ENCODE measurements at regions not wholly inside any gene's neighbourhood (a gene's known extent, or its start where the extent isn't known, plus 50 kb on each side); places are given as distances from the start of the nearest gene placed in this dataset.

DNA sequence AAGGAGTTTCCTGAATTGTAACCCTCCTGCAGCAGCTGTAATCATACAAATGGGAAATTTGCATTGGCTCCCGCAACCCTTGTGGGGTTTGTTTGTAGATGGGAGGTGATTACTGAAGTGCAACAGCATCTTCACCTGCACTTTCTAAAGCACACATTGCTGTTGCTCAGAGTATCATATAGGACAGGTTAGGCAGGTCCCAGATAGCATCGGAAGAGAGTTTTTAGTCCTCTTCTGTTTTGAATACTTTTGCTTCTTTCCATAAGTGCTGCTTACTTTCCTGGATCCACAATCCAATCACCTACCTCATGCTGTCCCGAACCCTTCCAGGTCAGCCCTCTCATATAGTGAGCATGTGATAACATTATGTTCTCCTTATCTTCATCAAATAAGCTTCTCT lies 300.4 kb downstream of the PTPRC start:
- Histone ChIP-seq H3K27me3 (replicated peaks; ENCODE audit: insufficient read depth) (no peaks in the 10 kb centered on the region), H3K4me3 (no peak overlapping the region), H3K27ac (no peak overlapping the region), H3K9me3 (no peaks in the 10 kb centered on the region), H3K36me3 (no peaks in the 10 kb centered on the region), H3K4me1 (ENCODE audit: control insufficient read depth in 1 of 2, low read depth in 2 of 2) (peaks cover 7 to 11% of the 10 kb centered on the region in 2 donors)
- DNase-seq (ENCODE audit: low spot score) (no peak), ATAC-seq (ENCODE audit: insufficient number of reproducible peaks, low FRiP score, low read depth) (no peak)
- TF ChIP-seq CTCF (IDR thresholded peaks at IDR 0.05), result no peak

DNA sequence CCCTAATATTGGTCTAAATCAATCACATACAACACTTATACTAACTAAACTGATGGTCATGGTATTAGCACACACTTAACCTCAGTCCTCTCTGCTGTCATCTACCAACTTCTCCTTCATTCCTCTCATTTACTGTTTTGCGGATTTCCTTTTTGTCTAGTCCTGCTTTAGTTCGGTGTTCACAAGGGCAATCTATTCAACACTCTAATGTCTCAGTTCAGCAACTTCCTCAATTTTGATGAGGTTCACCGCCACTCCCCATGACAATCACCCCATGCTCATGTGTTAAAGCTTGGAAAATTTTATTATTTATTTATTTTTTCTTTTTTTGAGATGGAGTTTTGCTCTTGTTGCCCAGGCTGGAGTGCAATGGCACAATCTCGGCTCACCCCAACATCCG lies 301.1 kb downstream of the PTPRC start:
- ATAC-seq (ENCODE audit: insufficient number of reproducible peaks, low FRiP score, low read depth), result no peak
- TF ChIP-seq CTCF (IDR thresholded peaks at IDR 0.05), result no peak
- no peaks in the 10 kb centered on the region for H3K36me3 ChIP-seq

DNA sequence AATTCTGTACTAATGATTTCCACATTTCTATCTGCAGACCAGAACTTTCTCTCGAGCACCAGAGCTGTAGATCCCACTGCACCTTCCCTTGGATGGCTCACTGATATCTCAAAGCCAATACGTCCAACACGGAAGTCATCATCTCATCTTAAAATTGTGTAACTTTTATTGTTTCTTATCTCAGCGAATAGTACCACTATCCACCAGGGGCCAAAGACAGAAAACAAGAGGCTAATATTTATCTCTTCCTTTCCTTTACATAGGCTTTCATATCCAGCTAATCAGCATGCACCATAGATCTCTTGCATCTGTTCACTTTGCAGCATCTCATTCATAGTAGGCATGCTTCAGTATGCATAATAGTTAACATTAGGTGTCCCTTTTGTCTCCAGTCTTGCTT lies 303.6 kb downstream of the PTPRC start:
- no peaks in the 10 kb centered on the region for H3K27me3 ChIP-seq (replicated peaks; ENCODE audit: insufficient read depth)
- no peak for ATAC-seq (ENCODE audit: insufficient number of reproducible peaks, low FRiP score, low read depth)
- no peak overlapping the region for H3K4me3 ChIP-seq
- DNase-seq (ENCODE audit: low spot score), result no peak
- H3K36me3 ChIP-seq, result no peaks in the 10 kb centered on the region
- no peak for TF ChIP-seq CTCF (IDR thresholded peaks at IDR 0.05)
- H3K9me3 ChIP-seq, result no peaks in the 10 kb centered on the region
- H3K4me1 ChIP-seq (ENCODE audit: control insufficient read depth in 1 of 2, low read depth in 2 of 2), result no peaks in the 10 kb centered on the region
- no peak overlapping the region for H3K27ac ChIP-seq

More for the DNA sequence above, 301.1 kb downstream of the PTPRC start:
- Histone ChIP-seq H3K27ac (no peak overlapping the region), H3K27me3 (replicated peaks; ENCODE audit: insufficient read depth) (no peaks in the 10 kb centered on the region), H3K4me1 (ENCODE audit: control insufficient read depth in 1 of 2, low read depth in 2 of 2) (peaks cover 4 to 5% of the 10 kb centered on the region in 2 donors), H3K9me3 (no peaks in the 10 kb centered on the region), H3K4me3 (no peak overlapping the region)
- DNase-seq (ENCODE audit: low spot score), result no peak

GRCh38 chr1:198943484-198944187 lies 304.8 kb downstream of the PTPRC start:
- ATAC-seq (ENCODE audit: insufficient number of reproducible peaks, low FRiP score, low read depth), result no peak
- no peak overlapping the region for H3K4me3 ChIP-seq
- no peak for TF ChIP-seq CTCF (IDR thresholded peaks at IDR 0.05)

GRCh38 chr1:198947456-198947855 lies 308.6 kb downstream of the PTPRC start:
- H3K4me3 ChIP-seq, result no peak overlapping the region
- H3K36me3 ChIP-seq, result no peaks in the 10 kb centered on the region
- ATAC-seq (ENCODE audit: insufficient number of reproducible peaks, low FRiP score, low read depth) (no peak), DNase-seq (ENCODE audit: low spot score) (no peak)
- H3K27ac ChIP-seq, result no peak overlapping the region
- no peak for TF ChIP-seq CTCF (IDR thresholded peaks at IDR 0.05)
- H3K9me3 ChIP-seq, result no peaks in the 10 kb centered on the region
- H3K27me3 ChIP-seq (replicated peaks; ENCODE audit: insufficient read depth), result no peaks in the 10 kb centered on the region
- no peaks in the 10 kb centered on the region for H3K4me1 ChIP-seq (ENCODE audit: control insufficient read depth in 1 of 2, low read depth in 2 of 2)

More at GRCh38 chr1:198943484-198944187, 304.8 kb downstream of the PTPRC start:
- no peaks in the 10 kb centered on the region for H3K36me3 ChIP-seq
- H3K27ac ChIP-seq, result no peak overlapping the region
- DNase-seq (ENCODE audit: low spot score), result no peak
- H3K9me3 ChIP-seq, result no peaks in the 10 kb centered on the region
- no peaks in the 10 kb centered on the region for H3K27me3 ChIP-seq (replicated peaks; ENCODE audit: insufficient read depth)
- H3K4me1 ChIP-seq (ENCODE audit: control insufficient read depth in 1 of 2, low read depth in 2 of 2), result no peaks in the 10 kb centered on the region

All from thoracic aorta (tissue), 2 donors.